Activated CD4-positive, alpha-beta T cell treated with anti-CD3 and anti-CD28 coated beads for 4 hours (primary cell): ENCODE measurements at regions not wholly inside any gene's neighbourhood (a gene's known extent, or its start where the extent isn't known, plus 50 kb on each side); places are given as distances from the start of the nearest gene placed in this dataset.

ENCODE experiments used
- DNase-seq, 2 donors: peaks; one replicate each; pipeline ENCODE4 v3.0.0-alpha.2; 2020

GRCh38 chr12:125228519-125229260 lies 163.5 kb downstream of the AACS start:
- DNase-seq = no peak

- no peak for DNase-seq
These were observed 164.8 kb downstream of the AACS start for GRCh38 chr12:125229878-125230530.

GRCh38 chr12:125233319-125233718 lies 168.1 kb downstream of the AACS start:
- no peak for DNase-seq

- DNase-seq = no peak
These were observed 174.3 kb downstream of the AACS start for GRCh38 chr12:125239563-125239962.

GRCh38 chr12:125240717-125241116 lies 175.5 kb downstream of the AACS start:
- no peak for DNase-seq

- no peak for DNase-seq
These were observed 178.6 kb downstream of the AACS start for GRCh38 chr12:125243811-125244210.

GRCh38 chr12:125244338-125244737 lies 179.1 kb downstream of the AACS start:
- no peak for DNase-seq

- no peak for DNase-seq
These were observed 180.6 kb downstream of the AACS start for GRCh38 chr12:125245581-125246557.

- no peak for DNase-seq
These were observed 182.2 kb downstream of the AACS start for GRCh38 chr12:125247477-125247876.

- no peak for DNase-seq
These were observed 184.0 kb downstream of the AACS start for GRCh38 chr12:125249066-125249824.

GRCh38 chr12:125249932-125250331 lies 184.7 kb downstream of the AACS start:
- no peak for DNase-seq

GRCh38 chr12:125254236-125254635 lies 189.0 kb downstream of the AACS start:
- DNase-seq = no peak

GRCh38 chr12:125254856-125255255 lies 189.6 kb downstream of the AACS start:
- DNase-seq = no peak

GRCh38 chr12:125255935-125256633 lies 190.8 kb downstream of the AACS start:
- no peak for DNase-seq

GRCh38 chr12:125256634-125256936 lies 191.3 kb downstream of the AACS start:
- no peak for DNase-seq

GRCh38 chr12:125259178-125259867 lies 194.1 kb downstream of the AACS start:
- DNase-seq = no peak

GRCh38 chr12:125262851-125263250 lies 197.6 kb downstream of the AACS start:
- no peak for DNase-seq

- DNase-seq = no peak
These were observed 198.2 kb downstream of the AACS start for GRCh38 chr12:125263385-125263784.

GRCh38 chr12:125267114-125267513 lies 201.9 kb downstream of the AACS start:
- no peak for DNase-seq

GRCh38 chr12:125269276-125269675 lies 204.0 kb downstream of the AACS start:
- no peak for DNase-seq

GRCh38 chr12:125271892-125272291 lies 206.7 kb downstream of the AACS start:
- no peak for DNase-seq
